HG03442 (cell line): ENCODE measurements at regions not wholly inside any gene's neighbourhood (a gene's known extent, or its start where the extent isn't known, plus 50 kb on each side); places are given as distances from the start of the nearest gene placed in this dataset.

ENCODE experiments used
- ATAC-seq: cut with Tn5 transposase; IDR thresholded peaks from one replicate; pipeline ENCODE4 v1.9.1; 2021; ENCODE audit warnings: mild to moderate bottlenecking, moderate library complexity; ENCODE audit not compliant: unreplicated experiment

GRCh38 chr14:39755269-39755878 is 323.1 kb upstream of the FBXO33 start:
- peak; percentile 55 for ATAC-seq

- ATAC-seq, result no peak
These were observed 308.2 kb upstream of the FBXO33 start for GRCh38 chr14:39740454-39740853.

- ATAC-seq, result no peak
These were observed 307.6 kb upstream of the FBXO33 start for GRCh38 chr14:39739796-39740195.

- ATAC-seq, result no peak
These were observed 302.1 kb upstream of the FBXO33 start for GRCh38 chr14:39734306-39734705.

GRCh38 chr14:39733741-39734140 is 301.5 kb upstream of the FBXO33 start:
- no peak for ATAC-seq

GRCh38 chr14:39731912-39732311 is 299.7 kb upstream of the FBXO33 start:
- ATAC-seq, result peak; percentile 78

GRCh38 chr14:39726563-39726962 is 294.3 kb upstream of the FBXO33 start:
- ATAC-seq, result no peak

GRCh38 chr14:39722547-39723273 is 290.5 kb upstream of the FBXO33 start:
- no peak for ATAC-seq

GRCh38 chr14:39716987-39717570 is 284.8 kb upstream of the FBXO33 start:
- ATAC-seq, result no peak

- ATAC-seq, result no peak
These were observed 280.2 kb upstream of the FBXO33 start for GRCh38 chr14:39712293-39712999.

GRCh38 chr14:39704594-39704993 is 272.4 kb upstream of the FBXO33 start:
- ATAC-seq, result no peak

GRCh38 chr14:39694341-39694740 is 262.1 kb upstream of the FBXO33 start:
- no peak for ATAC-seq

- ATAC-seq, result no peak
These were observed 251.5 kb upstream of the FBXO33 start for GRCh38 chr14:39683691-39684260.

GRCh38 chr14:39682582-39682981 is 250.3 kb upstream of the FBXO33 start:
- no peak for ATAC-seq

- no peak for ATAC-seq
These were observed 249.7 kb upstream of the FBXO33 start for GRCh38 chr14:39681782-39682399.

GRCh38 chr14:39680777-39681176 is 248.5 kb upstream of the FBXO33 start:
- peak; percentile 93 for ATAC-seq

- ATAC-seq, result no peak
These were observed 241.5 kb upstream of the FBXO33 start for GRCh38 chr14:39673734-39674133.

- no peak for ATAC-seq
These were observed 241.1 kb upstream of the FBXO33 start for GRCh38 chr14:39673270-39673711.

GRCh38 chr14:39668449-39668848 is 236.2 kb upstream of the FBXO33 start:
- no peak for ATAC-seq

GRCh38 chr14:39666386-39666785 is 234.2 kb upstream of the FBXO33 start:
- ATAC-seq, result no peak

- ATAC-seq, result no peak
These were observed 232.8 kb upstream of the FBXO33 start for GRCh38 chr14:39665075-39665475.
